H1 (cell line): ENCODE measurements at regions not wholly inside any gene's neighbourhood (a gene's known extent, or its start where the extent isn't known, plus 50 kb on each side); places are given as distances from the start of the nearest gene placed in this dataset.

Experiments used
- EZH2 ChIP-seq: fragments of 200-600 bp; sonication (generic); IDR thresholded peaks from 2 replicates; pipeline ENCODE4 v1.7.1; 2012; ENCODE audit warnings: low read depth, mild to moderate bottlenecking, moderate library complexity, low read length, inconsistent platforms; ENCODE audit not compliant: severe bottlenecking
- JUN ChIP-seq: IDR thresholded peaks from 2 replicates; pipeline ENCODE4 v1.6.1; 2011; ENCODE audit warnings: low read depth, mild to moderate bottlenecking, improper control_type of control experiment, low read length
- POLR2A ChIP-seq, 2 experiments: IDR thresholded peaks; 1 replicate in 1 of 2; 2 replicates in 1 of 2; pipeline ENCODE4 v1.6.1; 2011; ENCODE audit warnings: low read depth in 2 of 2, low read length in 2 of 2, mild to moderate bottlenecking in 2 of 2; ENCODE audit errors: control extremely low read depth in 1 of 2
- RNF2 ChIP-seq: fragments of 200-900, 300-1000 bp; sonication (generic); IDR thresholded peaks from 2 replicates; pipeline ENCODE4 v1.7.1; 2016; ENCODE audit warnings: borderline replicate concordance, low read depth, mild to moderate bottlenecking, antibody characterized with exemption, low read length; ENCODE audit not compliant: poor library complexity, severe bottlenecking; ENCODE audit errors: missing control alignments
- YY1 ChIP-seq: IDR thresholded peaks from 2 replicates; pipeline ENCODE4 v1.6.1; 2011; ENCODE audit warnings: low read depth, mild to moderate bottlenecking, low read length
- TF ChIP-seq, protein P1 (sequence below), 3 experiments: IDR thresholded peaks; 1 replicate in 2 of 3; 2 replicates in 1 of 3; pipeline versions ENCODE4 v1.5.1 to v1.6.1; 2011; ENCODE audit warnings: low read length in 3 of 3, mild to moderate bottlenecking in 3 of 3, inconsistent platforms in 2 of 3, low read depth in 1 of 3, moderate library complexity in 1 of 3; ENCODE audit not compliant: insufficient read depth in 1 of 3; ENCODE audit errors: control extremely low read depth in 1 of 3

GRCh38 chr11:98180921-98181320, 839.8 kb upstream of the CNTN5 start:
- TF ChIP-seq JUN (no peak), POLR2A (IDR thresholded peaks at IDR 0.05; ENCODE audit: control extremely low read depth in 1 of 2, low read depth in 2 of 2, low read length in 2 of 2) (no peak), YY1 (no peak), EZH2 (no peak), RNF2 (no peak)
- TF ChIP-seq, protein P1, sequence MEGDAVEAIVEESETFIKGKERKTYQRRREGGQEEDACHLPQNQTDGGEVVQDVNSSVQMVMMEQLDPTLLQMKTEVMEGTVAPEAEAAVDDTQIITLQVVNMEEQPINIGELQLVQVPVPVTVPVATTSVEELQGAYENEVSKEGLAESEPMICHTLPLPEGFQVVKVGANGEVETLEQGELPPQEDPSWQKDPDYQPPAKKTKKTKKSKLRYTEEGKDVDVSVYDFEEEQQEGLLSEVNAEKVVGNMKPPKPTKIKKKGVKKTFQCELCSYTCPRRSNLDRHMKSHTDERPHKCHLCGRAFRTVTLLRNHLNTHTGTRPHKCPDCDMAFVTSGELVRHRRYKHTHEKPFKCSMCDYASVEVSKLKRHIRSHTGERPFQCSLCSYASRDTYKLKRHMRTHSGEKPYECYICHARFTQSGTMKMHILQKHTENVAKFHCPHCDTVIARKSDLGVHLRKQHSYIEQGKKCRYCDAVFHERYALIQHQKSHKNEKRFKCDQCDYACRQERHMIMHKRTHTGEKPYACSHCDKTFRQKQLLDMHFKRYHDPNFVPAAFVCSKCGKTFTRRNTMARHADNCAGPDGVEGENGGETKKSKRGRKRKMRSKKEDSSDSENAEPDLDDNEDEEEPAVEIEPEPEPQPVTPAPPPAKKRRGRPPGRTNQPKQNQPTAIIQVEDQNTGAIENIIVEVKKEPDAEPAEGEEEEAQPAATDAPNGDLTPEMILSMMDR (IDR thresholded peaks at IDR 0.05; ENCODE audit: control extremely low read depth in 1 of 3, insufficient read depth in 1 of 3, low read depth in 1 of 3, low read length in 3 of 3), result no peak
